SK-N-SH (cell line): ENCODE measurements at regions not wholly inside any gene's neighbourhood (a gene's known extent, or its start where the extent isn't known, plus 50 kb on each side); places are given as distances from the start of the nearest gene placed in this dataset.

Source experiments
- ELF1 ChIP-seq: IDR thresholded peaks from 2 replicates; pipeline ENCODE4 v1.4.0; 2012
- EP300 ChIP-seq, 2 experiments: IDR thresholded peaks; 2 replicates each; pipeline versions ENCODE4 v1.4.0 to v1.6.1; 2012; ENCODE audit warnings: borderline replicate concordance in 1 of 2, low read depth in 1 of 2, low read length in 1 of 2
- FOXJ3 ChIP-seq: sonication (generic); formaldehyde crosslinking; IDR thresholded peaks from 2 replicates; pipeline ENCODE4 v1.5.1; 2020; ENCODE audit warnings: mild to moderate bottlenecking, missing genetic modification reagents
- MEF2A ChIP-seq: IDR thresholded peaks from 2 replicates; pipeline ENCODE4 v1.4.0; 2012; ENCODE audit warnings: low read depth, borderline replicate concordance
- NRF1 ChIP-seq: IDR thresholded peaks from 2 replicates; pipeline ENCODE4 v1.6.1; 2012; ENCODE audit warnings: low read depth, mild to moderate bottlenecking, low read length
- RAD21 ChIP-seq: IDR thresholded peaks from 2 replicates; pipeline ENCODE4 v1.6.1; 2012; ENCODE audit warnings: mild to moderate bottlenecking, low read length
- TF ChIP-seq, protein P1 (sequence below): fragments of 200-600 bp; sonication (generic); IDR thresholded peaks from 2 replicates; pipeline ENCODE4 v1.6.1; 2017; ENCODE audit warnings: antibody characterized with exemption, mild to moderate bottlenecking, moderate library complexity
- TF ChIP-seq, protein P2 (sequence below): IDR thresholded peaks from 2 replicates; pipeline ENCODE4 v1.4.0; 2012; ENCODE audit warnings: low read depth
- TF ChIP-seq, protein P3 (sequence below): IDR thresholded peaks from 2 replicates; pipeline ENCODE4 v1.6.1; 2012; ENCODE audit warnings: mild to moderate bottlenecking, low read depth, low read length, moderate library complexity

DNA sequence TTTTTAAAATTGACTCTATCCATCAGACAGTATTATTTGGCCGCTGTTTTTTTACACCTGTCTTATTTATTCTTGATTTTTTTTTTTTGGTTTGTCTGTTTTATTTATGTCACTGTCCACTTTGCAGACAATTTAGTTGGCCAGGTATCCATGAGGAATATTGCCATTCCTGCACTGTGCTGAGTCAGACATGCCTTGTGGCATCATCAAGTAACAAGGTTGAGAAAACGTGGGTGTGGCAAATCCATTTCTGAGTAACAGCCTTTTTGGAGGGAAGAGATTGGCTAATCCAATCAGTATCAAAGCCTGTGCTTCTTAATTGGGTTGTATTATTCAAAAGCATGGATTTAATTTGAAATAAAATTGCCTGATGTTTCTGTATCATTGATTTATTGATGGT, 463.1 kb downstream of the USP25 start:
- TF ChIP-seq MEF2A = no peak
- TF ChIP-seq, protein P1, sequence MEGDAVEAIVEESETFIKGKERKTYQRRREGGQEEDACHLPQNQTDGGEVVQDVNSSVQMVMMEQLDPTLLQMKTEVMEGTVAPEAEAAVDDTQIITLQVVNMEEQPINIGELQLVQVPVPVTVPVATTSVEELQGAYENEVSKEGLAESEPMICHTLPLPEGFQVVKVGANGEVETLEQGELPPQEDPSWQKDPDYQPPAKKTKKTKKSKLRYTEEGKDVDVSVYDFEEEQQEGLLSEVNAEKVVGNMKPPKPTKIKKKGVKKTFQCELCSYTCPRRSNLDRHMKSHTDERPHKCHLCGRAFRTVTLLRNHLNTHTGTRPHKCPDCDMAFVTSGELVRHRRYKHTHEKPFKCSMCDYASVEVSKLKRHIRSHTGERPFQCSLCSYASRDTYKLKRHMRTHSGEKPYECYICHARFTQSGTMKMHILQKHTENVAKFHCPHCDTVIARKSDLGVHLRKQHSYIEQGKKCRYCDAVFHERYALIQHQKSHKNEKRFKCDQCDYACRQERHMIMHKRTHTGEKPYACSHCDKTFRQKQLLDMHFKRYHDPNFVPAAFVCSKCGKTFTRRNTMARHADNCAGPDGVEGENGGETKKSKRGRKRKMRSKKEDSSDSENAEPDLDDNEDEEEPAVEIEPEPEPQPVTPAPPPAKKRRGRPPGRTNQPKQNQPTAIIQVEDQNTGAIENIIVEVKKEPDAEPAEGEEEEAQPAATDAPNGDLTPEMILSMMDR = no peak
- TF ChIP-seq, protein P2, sequence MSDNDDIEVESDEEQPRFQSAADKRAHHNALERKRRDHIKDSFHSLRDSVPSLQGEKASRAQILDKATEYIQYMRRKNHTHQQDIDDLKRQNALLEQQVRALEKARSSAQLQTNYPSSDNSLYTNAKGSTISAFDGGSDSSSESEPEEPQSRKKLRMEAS = no peak
- no peak for TF ChIP-seq EP300 (IDR thresholded peaks at IDR 0.05; ENCODE audit: borderline replicate concordance in 1 of 2, low read depth in 1 of 2, low read length in 1 of 2)
- TF ChIP-seq RAD21 = no peak
- TF ChIP-seq FOXJ3 (CRISPR knock-in tag) = no peak
- TF ChIP-seq NRF1 = no peak
- TF ChIP-seq, protein P3, sequence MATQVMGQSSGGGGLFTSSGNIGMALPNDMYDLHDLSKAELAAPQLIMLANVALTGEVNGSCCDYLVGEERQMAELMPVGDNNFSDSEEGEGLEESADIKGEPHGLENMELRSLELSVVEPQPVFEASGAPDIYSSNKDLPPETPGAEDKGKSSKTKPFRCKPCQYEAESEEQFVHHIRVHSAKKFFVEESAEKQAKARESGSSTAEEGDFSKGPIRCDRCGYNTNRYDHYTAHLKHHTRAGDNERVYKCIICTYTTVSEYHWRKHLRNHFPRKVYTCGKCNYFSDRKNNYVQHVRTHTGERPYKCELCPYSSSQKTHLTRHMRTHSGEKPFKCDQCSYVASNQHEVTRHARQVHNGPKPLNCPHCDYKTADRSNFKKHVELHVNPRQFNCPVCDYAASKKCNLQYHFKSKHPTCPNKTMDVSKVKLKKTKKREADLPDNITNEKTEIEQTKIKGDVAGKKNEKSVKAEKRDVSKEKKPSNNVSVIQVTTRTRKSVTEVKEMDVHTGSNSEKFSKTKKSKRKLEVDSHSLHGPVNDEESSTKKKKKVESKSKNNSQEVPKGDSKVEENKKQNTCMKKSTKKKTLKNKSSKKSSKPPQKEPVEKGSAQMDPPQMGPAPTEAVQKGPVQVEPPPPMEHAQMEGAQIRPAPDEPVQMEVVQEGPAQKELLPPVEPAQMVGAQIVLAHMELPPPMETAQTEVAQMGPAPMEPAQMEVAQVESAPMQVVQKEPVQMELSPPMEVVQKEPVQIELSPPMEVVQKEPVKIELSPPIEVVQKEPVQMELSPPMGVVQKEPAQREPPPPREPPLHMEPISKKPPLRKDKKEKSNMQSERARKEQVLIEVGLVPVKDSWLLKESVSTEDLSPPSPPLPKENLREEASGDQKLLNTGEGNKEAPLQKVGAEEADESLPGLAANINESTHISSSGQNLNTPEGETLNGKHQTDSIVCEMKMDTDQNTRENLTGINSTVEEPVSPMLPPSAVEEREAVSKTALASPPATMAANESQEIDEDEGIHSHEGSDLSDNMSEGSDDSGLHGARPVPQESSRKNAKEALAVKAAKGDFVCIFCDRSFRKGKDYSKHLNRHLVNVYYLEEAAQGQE = no peak
- no peak for TF ChIP-seq ELF1
